HG03045 (cell line): ENCODE measurements at regions not wholly inside any gene's neighbourhood (a gene's known extent, or its start where the extent isn't known, plus 50 kb on each side); places are given as distances from the start of the nearest gene placed in this dataset.

Experiments
- ATAC-seq: cut with Tn5 transposase; IDR thresholded peaks from one replicate; pipeline ENCODE4 v1.9.1; 2021; ENCODE audit warnings: mild to moderate bottlenecking, moderate library complexity; ENCODE audit not compliant: unreplicated experiment

- ATAC-seq = no peak
These were observed 244.3 kb downstream of the CSNK1G3 start for GRCh38 chr5:123756318-123756665.

GRCh38 chr5:123755653-123756317 is 243.8 kb downstream of the CSNK1G3 start:
- no peak for ATAC-seq

- no peak for ATAC-seq
These were observed 242.9 kb downstream of the CSNK1G3 start for GRCh38 chr5:123754908-123755307.

- no peak for ATAC-seq
These were observed 242.2 kb downstream of the CSNK1G3 start for GRCh38 chr5:123753937-123754891.

GRCh38 chr5:123753180-123753936 is 241.4 kb downstream of the CSNK1G3 start:
- no peak for ATAC-seq

- ATAC-seq = no peak
These were observed 240.7 kb downstream of the CSNK1G3 start for GRCh38 chr5:123752552-123753179.

- ATAC-seq = no peak
These were observed 239.7 kb downstream of the CSNK1G3 start for GRCh38 chr5:123751670-123752069.

GRCh38 chr5:123748239-123748638 is 236.3 kb downstream of the CSNK1G3 start:
- no peak for ATAC-seq

- ATAC-seq = no peak
These were observed 234.8 kb downstream of the CSNK1G3 start for GRCh38 chr5:123746683-123747360.

GRCh38 chr5:123743990-123744583 is 232.1 kb downstream of the CSNK1G3 start:
- ATAC-seq = no peak

GRCh38 chr5:123735384-123735783 is 223.4 kb downstream of the CSNK1G3 start:
- ATAC-seq = no peak

GRCh38 chr5:123732257-123732656 is 220.3 kb downstream of the CSNK1G3 start:
- no peak for ATAC-seq

GRCh38 chr5:123722451-123722850 is 210.5 kb downstream of the CSNK1G3 start:
- no peak for ATAC-seq

- ATAC-seq = no peak
These were observed 209.8 kb downstream of the CSNK1G3 start for GRCh38 chr5:123721675-123722276.

GRCh38 chr5:123720955-123721354 is 209.0 kb downstream of the CSNK1G3 start:
- ATAC-seq = no peak

- no peak for ATAC-seq
These were observed 208.4 kb downstream of the CSNK1G3 start for GRCh38 chr5:123720339-123720738.

GRCh38 chr5:123719004-123719403 is 207.0 kb downstream of the CSNK1G3 start:
- ATAC-seq = no peak

- no peak for ATAC-seq
These were observed 206.3 kb downstream of the CSNK1G3 start for GRCh38 chr5:123718238-123718637.

GRCh38 chr5:123717139-123717538 is 205.2 kb downstream of the CSNK1G3 start:
- ATAC-seq = no peak

- ATAC-seq = no peak
These were observed 198.1 kb downstream of the CSNK1G3 start for GRCh38 chr5:123710031-123710430.
